IPS-20b (cell line): ENCODE measurements at regions not wholly inside any gene's neighbourhood (a gene's known extent, or its start where the extent isn't known, plus 50 kb on each side); places are given as distances from the start of the nearest gene placed in this dataset.

Experiments
- H3K27ac ChIP-seq: one replicate; pipeline ENCODE4 v1.5.1; 2013; ENCODE audit warnings: low read length
- H3K27me3 ChIP-seq: 2 replicates; pipeline ENCODE4 v1.6.1; 2013; ENCODE audit warnings: mild to moderate bottlenecking, low read length, inconsistent platforms; ENCODE audit not compliant: insufficient read depth
- H3K36me3 ChIP-seq: 2 replicates; pipeline ENCODE4 v1.6.1; 2013; ENCODE audit warnings: low read depth, mild to moderate bottlenecking, inconsistent platforms, low read length, moderate library complexity; ENCODE audit not compliant: insufficient read depth
- H3K4me1 ChIP-seq: 2 replicates; pipeline ENCODE4 v1.6.1; 2013; ENCODE audit warnings: mild to moderate bottlenecking, control low read depth, inconsistent platforms, low read length, moderate library complexity; ENCODE audit not compliant: insufficient read depth
- H3K4me3 ChIP-seq: 2 replicates; pipeline ENCODE4 v1.5.1; 2013; ENCODE audit warnings: mild to moderate bottlenecking, low read length, inconsistent platforms
- H3K9ac ChIP-seq: 2 replicates; pipeline ENCODE4 v1.6.1; 2013; ENCODE audit warnings: low read depth, mild to moderate bottlenecking, inconsistent platforms, low read length, moderate library complexity
- H3K9me3 ChIP-seq: 2 replicates; pipeline ENCODE4 v1.6.1; 2013; ENCODE audit warnings: mild to moderate bottlenecking, low read depth, low read length, inconsistent platforms; ENCODE audit not compliant: insufficient read depth

DNA sequence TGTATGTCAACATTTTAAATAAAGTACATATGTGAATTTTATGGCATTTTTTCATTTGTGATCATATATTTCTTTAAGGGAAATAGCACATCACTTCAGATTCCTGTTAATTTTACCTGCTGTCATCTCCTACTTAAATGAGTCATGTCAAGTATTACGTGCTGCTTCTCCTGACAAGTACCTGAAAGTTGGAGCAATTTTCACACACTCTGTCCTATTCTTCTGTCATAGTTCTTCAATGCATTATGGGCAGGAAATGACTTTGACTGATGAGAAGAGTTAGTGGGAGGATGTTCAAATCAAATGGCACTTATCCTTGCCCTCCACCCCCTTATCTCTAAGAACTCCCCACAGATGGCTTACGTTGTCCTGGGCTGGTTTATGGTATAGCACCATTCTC, 64.2 kb upstream of the SYTL5 start:
- Histone ChIP-seq H3K27me3 (no peaks in the 10 kb centered on the region), H3K9me3 (no peaks in the 10 kb centered on the region), H3K4me1 (peaks cover 3% of the 10 kb centered on the region; the same call in 1 of the 2 replicates), H3K9ac (no peak overlapping the region), H3K27ac (no peak overlapping the region), H3K4me3 (no peak overlapping the region), H3K36me3 (no peaks in the 10 kb centered on the region)

DNA sequence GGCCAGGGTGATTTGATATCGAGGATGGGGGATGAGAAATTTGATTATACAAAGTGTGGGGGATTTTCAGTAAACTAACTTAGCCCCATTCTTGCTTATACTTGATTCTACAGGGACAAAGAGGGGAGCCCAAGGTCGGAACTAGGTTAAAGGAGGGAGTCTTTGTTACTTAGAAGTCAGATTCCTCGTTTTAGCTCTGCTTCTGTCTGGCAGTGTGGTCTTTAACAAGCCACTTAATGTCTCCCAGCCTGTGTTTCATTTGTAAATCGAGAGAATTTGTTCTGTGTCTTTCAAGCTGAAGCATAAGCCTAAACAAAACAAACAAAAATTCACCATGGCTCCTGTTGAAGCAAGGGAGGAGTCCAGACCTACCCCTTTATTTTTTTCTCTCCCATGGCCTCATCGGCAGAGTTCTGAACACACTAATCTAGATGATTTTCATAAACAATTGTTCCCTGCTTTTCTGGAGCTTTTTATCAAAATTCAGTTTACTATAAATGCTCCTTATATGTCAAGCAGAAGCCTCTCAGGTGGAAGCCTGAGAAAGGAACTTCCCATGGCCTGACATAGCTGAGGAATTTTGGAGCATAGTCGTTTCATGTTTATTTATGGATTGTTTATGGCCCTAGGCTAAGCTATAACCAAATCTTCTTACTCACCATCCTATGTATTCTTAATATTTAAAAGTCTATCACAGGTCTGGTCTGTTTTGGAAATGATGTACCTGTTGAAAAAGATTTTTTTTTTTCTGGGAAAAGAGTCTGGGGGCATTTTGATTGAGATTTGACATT, 62.6 kb upstream of the SYTL5 start:
- H3K4me3 ChIP-seq, result no peak overlapping the region
- H3K36me3 ChIP-seq, result no peaks in the 10 kb centered on the region
- H3K4me1 ChIP-seq, result peaks cover 3% of the 10 kb centered on the region; the same call in 1 of the 2 replicates
- no peak overlapping the region for H3K27ac ChIP-seq
- no peak overlapping the region for H3K9ac ChIP-seq
- no peaks in the 10 kb centered on the region for H3K9me3 ChIP-seq
- H3K27me3 ChIP-seq, result no peaks in the 10 kb centered on the region

GRCh38 chrX:37946197-37946596, 60.2 kb upstream of the SYTL5 start:
- Histone ChIP-seq H3K36me3 (no peaks in the 10 kb centered on the region), H3K27me3 (no peaks in the 10 kb centered on the region), H3K9ac (no peak overlapping the region), H3K27ac (no peak overlapping the region), H3K4me1 (peaks cover 3% of the 10 kb centered on the region; the same call in 1 of the 2 replicates), H3K4me3 (no peak overlapping the region), H3K9me3 (no peaks in the 10 kb centered on the region)

- H3K9ac ChIP-seq, result no peak overlapping the region
- no peaks in the 10 kb centered on the region for H3K9me3 ChIP-seq
- no peak overlapping the region for H3K4me3 ChIP-seq
- no peaks in the 10 kb centered on the region for H3K36me3 ChIP-seq
- H3K27ac ChIP-seq, result no peak overlapping the region
- no peaks in the 10 kb centered on the region for H3K4me1 ChIP-seq
- H3K27me3 ChIP-seq, result no peaks in the 10 kb centered on the region
Measured at GRCh38 chrX:37955273-37955672, 51.1 kb upstream of the SYTL5 start.

- Histone ChIP-seq H3K36me3 (no peaks in the 10 kb centered on the region), H3K9me3 (no peaks in the 10 kb centered on the region), H3K4me3 (no peak overlapping the region), H3K27ac (no peak overlapping the region), H3K9ac (no peak overlapping the region), H3K27me3 (no peaks in the 10 kb centered on the region), H3K4me1 (no peaks in the 10 kb centered on the region)
Measured at GRCh38 chrX:37956223-37956622, 50.1 kb upstream of the SYTL5 start.
